ENCODE measurements at regions not wholly inside any gene's neighbourhood (a gene's known extent, or its start where the extent isn't known, plus 50 kb on each side); places are given as distances from the start of the nearest gene placed in this dataset. TPM values are rescaled to one million over a fixed set of nuclear protein-coding genes. Genes with fewer than 3 reads are reported as not detected.

GRCh38 chr5:154528005-154528594 is 50.1 kb upstream of the HAND1 start:
- intact Hi-C loops (cut with micrococcal nuclease; ENCODE audit: unreplicated experiment), result no loop called here
- Histone ChIP-seq H3K4me3 (ENCODE audit: low read depth in 2 of 2, low read length in 2 of 2) (no peak overlapping the region), H3K27me3 (ENCODE audit: control insufficient read depth, insufficient read depth, low read length) (no peaks in the 10 kb centered on the region), H3K4me1 (ENCODE audit: control insufficient read depth, insufficient read depth, low read length) (peaks cover 13% of the 10 kb centered on the region), H3K9me3 (ENCODE audit: control insufficient read depth, insufficient read depth, low read depth, low read length) (no peaks in the 10 kb centered on the region), H3K27ac (ENCODE audit: low read length) (no peak overlapping the region), H3K36me3 (ENCODE audit: control insufficient read depth, insufficient read depth, low read length) (no peaks in the 10 kb centered on the region)
- BruUV-seq (replicated peaks), result no TSS peak
- CTCF ChIA-PET, result no interaction called here
- no peak for DNase-seq (ENCODE audit: low read depth, low spot score)
- TF ChIP-seq, protein P1, sequence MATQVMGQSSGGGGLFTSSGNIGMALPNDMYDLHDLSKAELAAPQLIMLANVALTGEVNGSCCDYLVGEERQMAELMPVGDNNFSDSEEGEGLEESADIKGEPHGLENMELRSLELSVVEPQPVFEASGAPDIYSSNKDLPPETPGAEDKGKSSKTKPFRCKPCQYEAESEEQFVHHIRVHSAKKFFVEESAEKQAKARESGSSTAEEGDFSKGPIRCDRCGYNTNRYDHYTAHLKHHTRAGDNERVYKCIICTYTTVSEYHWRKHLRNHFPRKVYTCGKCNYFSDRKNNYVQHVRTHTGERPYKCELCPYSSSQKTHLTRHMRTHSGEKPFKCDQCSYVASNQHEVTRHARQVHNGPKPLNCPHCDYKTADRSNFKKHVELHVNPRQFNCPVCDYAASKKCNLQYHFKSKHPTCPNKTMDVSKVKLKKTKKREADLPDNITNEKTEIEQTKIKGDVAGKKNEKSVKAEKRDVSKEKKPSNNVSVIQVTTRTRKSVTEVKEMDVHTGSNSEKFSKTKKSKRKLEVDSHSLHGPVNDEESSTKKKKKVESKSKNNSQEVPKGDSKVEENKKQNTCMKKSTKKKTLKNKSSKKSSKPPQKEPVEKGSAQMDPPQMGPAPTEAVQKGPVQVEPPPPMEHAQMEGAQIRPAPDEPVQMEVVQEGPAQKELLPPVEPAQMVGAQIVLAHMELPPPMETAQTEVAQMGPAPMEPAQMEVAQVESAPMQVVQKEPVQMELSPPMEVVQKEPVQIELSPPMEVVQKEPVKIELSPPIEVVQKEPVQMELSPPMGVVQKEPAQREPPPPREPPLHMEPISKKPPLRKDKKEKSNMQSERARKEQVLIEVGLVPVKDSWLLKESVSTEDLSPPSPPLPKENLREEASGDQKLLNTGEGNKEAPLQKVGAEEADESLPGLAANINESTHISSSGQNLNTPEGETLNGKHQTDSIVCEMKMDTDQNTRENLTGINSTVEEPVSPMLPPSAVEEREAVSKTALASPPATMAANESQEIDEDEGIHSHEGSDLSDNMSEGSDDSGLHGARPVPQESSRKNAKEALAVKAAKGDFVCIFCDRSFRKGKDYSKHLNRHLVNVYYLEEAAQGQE (IDR thresholded peaks at IDR 0.05; ENCODE audit: insufficient read depth in 1 of 2, low read depth in 2 of 2, low read length in 1 of 2), result no peak
- no peak for TF ChIP-seq TCF7L2 (IDR thresholded peaks at IDR 0.05; ENCODE audit: low read depth, low read length)
- no peak for TF ChIP-seq CTCF (IDR thresholded peaks at IDR 0.05)
- no peak for TF ChIP-seq SIN3A (IDR thresholded peaks at IDR 0.05; ENCODE audit: borderline replicate concordance, insufficient read depth, low read depth, low read length)
- TF ChIP-seq POLR2AphosphoS5 (IDR thresholded peaks at IDR 0.05; ENCODE audit: low read depth, low read length), result no peak
- POLR2A ChIA-PET, result no interaction called here
- ATAC-seq, result no peak
- in situ Hi-C loops (cut with HindIII; ENCODE audit: low pct_unique_long_range_greater_than_20kb, low sequenced_read_pairs), result no loop called here

Small RNA genes lying in the stretch of these regions (microRNA-seq; reads per million reads assigned to microRNA genes)
- not detected for gene MIR1303 (ENCODE audit: unreplicated experiment)
- not detected for gene MIR3141 (ENCODE audit: unreplicated experiment)
